DOHH2 (cell line): ENCODE measurements at regions not wholly inside any gene's neighbourhood (a gene's known extent, or its start where the extent isn't known, plus 50 kb on each side); places are given as distances from the start of the nearest gene placed in this dataset.

ENCODE experiments used
- EZH2phosphoT487 ChIP-seq: fragments of 200-600 bp; sonication (generic); IDR thresholded peaks from 2 replicates; pipeline ENCODE4 v1.6.1; 2017; ENCODE audit warnings: borderline replicate concordance, mild to moderate bottlenecking, antibody characterized with exemption, low read length, moderate library complexity, mixed read lengths
- TF ChIP-seq, protein P1 (sequence below): fragments of 200-600 bp; sonication (generic); IDR thresholded peaks from one replicate; pipeline ENCODE4 v1.5.1; 2014; ENCODE audit warnings: antibody characterized with exemption, mild to moderate bottlenecking, low read depth, low read length; ENCODE audit not compliant: poor library complexity, severe bottlenecking

- TF ChIP-seq EZH2phosphoT487, result no peak
- TF ChIP-seq, protein P1, sequence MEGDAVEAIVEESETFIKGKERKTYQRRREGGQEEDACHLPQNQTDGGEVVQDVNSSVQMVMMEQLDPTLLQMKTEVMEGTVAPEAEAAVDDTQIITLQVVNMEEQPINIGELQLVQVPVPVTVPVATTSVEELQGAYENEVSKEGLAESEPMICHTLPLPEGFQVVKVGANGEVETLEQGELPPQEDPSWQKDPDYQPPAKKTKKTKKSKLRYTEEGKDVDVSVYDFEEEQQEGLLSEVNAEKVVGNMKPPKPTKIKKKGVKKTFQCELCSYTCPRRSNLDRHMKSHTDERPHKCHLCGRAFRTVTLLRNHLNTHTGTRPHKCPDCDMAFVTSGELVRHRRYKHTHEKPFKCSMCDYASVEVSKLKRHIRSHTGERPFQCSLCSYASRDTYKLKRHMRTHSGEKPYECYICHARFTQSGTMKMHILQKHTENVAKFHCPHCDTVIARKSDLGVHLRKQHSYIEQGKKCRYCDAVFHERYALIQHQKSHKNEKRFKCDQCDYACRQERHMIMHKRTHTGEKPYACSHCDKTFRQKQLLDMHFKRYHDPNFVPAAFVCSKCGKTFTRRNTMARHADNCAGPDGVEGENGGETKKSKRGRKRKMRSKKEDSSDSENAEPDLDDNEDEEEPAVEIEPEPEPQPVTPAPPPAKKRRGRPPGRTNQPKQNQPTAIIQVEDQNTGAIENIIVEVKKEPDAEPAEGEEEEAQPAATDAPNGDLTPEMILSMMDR, result no peak
These were observed 146.4 kb upstream of the MAP3K1 start for GRCh38 chr5:56668996-56669395.
